HCT116 (cell line): ENCODE measurements at regions not wholly inside any gene's neighbourhood (a gene's known extent, or its start where the extent isn't known, plus 50 kb on each side); places are given as distances from the start of the nearest gene placed in this dataset.

ENCODE experiments used
- ATAC-seq: fragments of 200-7000 bp; cut with Tn5 transposase; 2 replicates; pipeline ENCODE4 v1.9.1; 2020; ENCODE audit warnings: mild to moderate bottlenecking, moderate library complexity
- BruUV-seq: library from RNA; stranded (reverse); fragments of 400-500 nt; replicated peaks from 2 replicates; lab custom pipeline; 2021; lab: Mats Ljungman, UMichigan
- CTCF ChIA-PET: fragments of 300-600 bp; sonication (Branson Sonifier 250); formaldehyde crosslinking; loops from one replicate; lab custom pipeline; 2021; ENCODE audit warnings: antibody characterized with exemption; lab: Charles Lee
- POLR2A ChIA-PET: fragments of 300-600, 350-600 bp; sonication (Branson Sonifier 250); formaldehyde crosslinking; loops from one replicate; lab custom pipeline; 2021; ENCODE audit warnings: antibody characterized with exemption; lab: Charles Lee
- RAD21 ChIA-PET, 2 experiments: fragments of 300-600 bp; sonication (Branson Sonifier 250); formaldehyde crosslinking; loops; one replicate each; lab custom pipeline; 2023; ENCODE audit warnings: low total read pairs in 2 of 2; ENCODE audit not compliant: uncharacterized antibody in 2 of 2, unreplicated experiment in 2 of 2, low non-redundant PET in 1 of 2; lab: Charles Lee
- DNase-seq: peaks from one replicate; pipeline ENCODE4 v3.0.0-alpha.2; 2010; ENCODE audit warnings: low read depth, low spot score
- H2AFZ ChIP-seq: fragments of 200-600 bp; shearing (Covaris generic), sonication (generic); 2 replicates; pipeline ENCODE4 v1.6.1; 2017; ENCODE audit warnings: low read depth, mixed run types, mixed read lengths, antibody characterized with exemption, low read length; ENCODE audit not compliant: poor library complexity, severe bottlenecking
- H3K27ac ChIP-seq: 2 replicates; pipeline ENCODE4 v1.5.1; 2012; ENCODE audit warnings: low read depth, low read length
- H3K27me3 ChIP-seq: fragments of 200-600 bp; sonication (generic); 2 replicates; pipeline ENCODE4 v1.6.1; 2016; ENCODE audit warnings: mixed run types, low read length, mixed read lengths; ENCODE audit not compliant: insufficient read depth
- H3K36me3 ChIP-seq, 2 experiments: fragments of 200-500 bp in 1 of 2; fragments of 200-600 bp in 1 of 2; sonication (Bioruptor generic) in 1 of 2; sonication (generic) in 1 of 2; 2 replicates each; pipeline versions ENCODE4 v1.5.1 to v1.6.1; 2014 to 2016; ENCODE audit warnings: low read length in 2 of 2, inconsistent platforms in 1 of 2, mixed read lengths in 1 of 2, mixed run types in 1 of 2; ENCODE audit not compliant: insufficient read depth in 2 of 2, control insufficient read depth in 1 of 2
- H3K4me1 ChIP-seq, 2 experiments: fragments of 200-600 bp in 1 of 2; sonication (generic) in 1 of 2; 2 replicates each; pipeline versions ENCODE4 v1.5.1 to v1.6.1; 2012 to 2017; ENCODE audit warnings: low read length in 2 of 2, inconsistent platforms in 1 of 2, mild to moderate bottlenecking in 1 of 2, mixed read lengths in 1 of 2, mixed run types in 1 of 2, moderate library complexity in 1 of 2; ENCODE audit not compliant: insufficient read depth in 2 of 2, control insufficient read depth in 1 of 2
- H3K4me2 ChIP-seq: fragments of 200-600 bp; sonication (generic); 2 replicates; pipeline ENCODE4 v1.6.1; 2017; ENCODE audit warnings: mixed run types, low read length, mixed read lengths
- H3K4me3 ChIP-seq, 2 experiments: fragments of 200-600 bp in 1 of 2; sonication (generic) in 1 of 2; replicated peaks in 1 of 2; 2 replicates each; pipeline ENCODE4 v1.5.1; 2011 to 2016; ENCODE audit warnings: low read length in 2 of 2, control low read depth in 1 of 2, low read depth in 1 of 2, mild to moderate bottlenecking in 1 of 2, mixed read lengths in 1 of 2, mixed run types in 1 of 2
- H3K79me2 ChIP-seq: fragments of 200-600 bp; sonication (generic); 2 replicates; pipeline ENCODE4 v1.6.1; 2017; ENCODE audit warnings: mild to moderate bottlenecking, mixed run types, low read length, moderate library complexity, mixed read lengths; ENCODE audit not compliant: insufficient read depth
- H3K9ac ChIP-seq: fragments of 200-600 bp; sonication (generic); 2 replicates; pipeline ENCODE4 v1.6.1; 2016; ENCODE audit warnings: low read length, mixed read lengths
- H3K9me2 ChIP-seq: fragments of 200-600 bp; sonication (generic), shearing (Covaris generic); 2 replicates; pipeline ENCODE4 v1.6.1; 2017; ENCODE audit warnings: mixed run types, mild to moderate bottlenecking, moderate library complexity; ENCODE audit not compliant: insufficient read depth
- H3K9me3 ChIP-seq, 2 experiments: fragments of 200-500 bp in 1 of 2; fragments of 200-600 bp in 1 of 2; sonication (Bioruptor generic) in 1 of 2; sonication (generic) in 1 of 2; 2 replicates each; pipeline ENCODE4 v1.6.1; 2014 to 2017; ENCODE audit warnings: low read length in 2 of 2, mixed read lengths in 2 of 2, inconsistent platforms in 1 of 2, low read depth in 1 of 2, mild to moderate bottlenecking in 1 of 2, mixed run types in 1 of 2, moderate library complexity in 1 of 2; ENCODE audit not compliant: control insufficient read depth in 1 of 2, insufficient read depth in 1 of 2
- H4K20me1 ChIP-seq: fragments of 200-600 bp; sonication (generic), shearing (Covaris generic); 2 replicates; pipeline ENCODE4 v1.6.1; 2017; ENCODE audit warnings: mixed run types, mild to moderate bottlenecking, moderate library complexity; ENCODE audit not compliant: insufficient read depth
- CBX3 ChIP-seq: IDR thresholded peaks from 2 replicates; pipeline ENCODE4 v1.6.1; 2012; ENCODE audit warnings: low read depth
- CEBPB ChIP-seq: IDR thresholded peaks from 2 replicates; pipeline ENCODE4 v1.6.1; 2012; ENCODE audit warnings: low read depth
- CTCF ChIP-seq, 3 experiments: fragments of 200-600 bp in 1 of 3; sonication (generic) in 1 of 3; IDR thresholded peaks in 2 of 3; conservative IDR thresholded peaks in 1 of 3; 2 replicates each; pipeline ENCODE4 v1.5.1; 2012 to 2017; ENCODE audit warnings: low read depth in 2 of 3, low read length in 2 of 3, antibody characterized with exemption in 1 of 3, borderline replicate concordance in 1 of 3, control low read depth in 1 of 3, mild to moderate bottlenecking in 1 of 3, mixed read lengths in 1 of 3, mixed run types in 1 of 3, moderate library complexity in 1 of 3; ENCODE audit not compliant: insufficient read depth in 1 of 3
- EZH2 ChIP-seq: fragments of 200-600 bp; sonication (generic); IDR thresholded peaks from 2 replicates; pipeline ENCODE4 v1.6.1; 2017; ENCODE audit warnings: antibody characterized with exemption, mixed run types
- POLR2AphosphoS5 ChIP-seq: IDR thresholded peaks from 2 replicates; pipeline ENCODE4 v1.6.1; 2011; ENCODE audit warnings: mild to moderate bottlenecking, low read depth, low read length, moderate library complexity
- RAD21 ChIP-seq: IDR thresholded peaks from 2 replicates; pipeline ENCODE4 v1.6.1; 2012; ENCODE audit warnings: low read depth, mild to moderate bottlenecking
- SP1 ChIP-seq: IDR thresholded peaks from 2 replicates; pipeline ENCODE4 v1.6.1; 2012; ENCODE audit warnings: low read depth
- SRF ChIP-seq: IDR thresholded peaks from 2 replicates; pipeline ENCODE4 v1.6.1; 2012; ENCODE audit warnings: low read depth
- intact Hi-C: fragments of 100-400 bp; cut with micrococcal nuclease; formaldehyde crosslinking; loops from 2 replicates; pipeline ENCODE4 v1.10.0; 2022

GRCh38 chr4:19408490-19408889 is 843.2 kb upstream of the SLIT2 start (continued):
- TF ChIP-seq EZH2 (no peak), POLR2AphosphoS5 (no peak), SP1 (no peak), RAD21 (no peak)

DNA sequence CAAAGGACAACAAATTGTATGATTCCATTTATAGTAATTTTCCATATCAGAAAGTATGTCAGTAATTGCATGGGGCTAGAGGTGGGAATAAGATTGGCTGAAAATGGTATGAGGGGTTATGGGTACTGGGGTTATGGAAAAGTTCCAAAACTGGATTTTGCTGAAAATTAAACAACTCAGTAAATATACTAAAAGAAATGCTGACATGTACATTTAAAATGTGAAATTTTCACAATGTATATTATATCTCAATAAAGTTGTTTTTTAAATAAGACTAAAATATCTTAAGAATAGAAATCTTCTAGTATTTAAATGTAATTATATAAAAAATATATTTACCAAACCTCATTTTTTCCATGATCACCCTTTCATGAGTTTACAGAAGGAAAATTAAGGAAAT is 844.9 kb upstream of the SLIT2 start:
- H3K36me3 ChIP-seq = no peaks in the 10 kb centered on the region
- DNase-seq = no peak
- no peaks in the 10 kb centered on the region for H3K27me3 ChIP-seq
- no peaks in the 10 kb centered on the region for H3K79me2 ChIP-seq
- H3K4me3 ChIP-seq = no peak overlapping the region
- H2AFZ ChIP-seq = no peak overlapping the region
- no peaks in the 10 kb centered on the region for H3K9me3 ChIP-seq
- no peaks in the 10 kb centered on the region for H4K20me1 ChIP-seq
- no peak overlapping the region for H3K4me2 ChIP-seq
- ChIA-PET RAD21 (no interaction called here), CTCF (no interaction called here)
- no peak overlapping the region for H3K9ac ChIP-seq
- no peak overlapping the region for H3K27ac ChIP-seq
- H3K4me1 ChIP-seq = no peaks in the 10 kb centered on the region
- H3K9me2 ChIP-seq = no peaks in the 10 kb centered on the region
- no TSS peak for BruUV-seq
- no peak for ATAC-seq
- no peak for TF ChIP-seq SRF
- TF ChIP-seq CEBPB = no peak
- TF ChIP-seq CBX3 = no peak
- no peak for TF ChIP-seq SP1
- no peak for TF ChIP-seq CTCF (IDR thresholded peaks at IDR 0.05 in 2 of 3, conservative IDR thresholded peaks at IDR 0.05 in 1 of 3; ENCODE audit: borderline replicate concordance in 1 of 3, insufficient read depth in 1 of 3, low read depth in 2 of 3, low read length in 2 of 3)
- TF ChIP-seq, all 23 proteins: peak for 0
- intact Hi-C loops = no loop called here
- POLR2A ChIA-PET = no interaction called here
